DND-41 (cell line): ENCODE measurements at regions not wholly inside any gene's neighbourhood (a gene's known extent, or its start where the extent isn't known, plus 50 kb on each side); places are given as distances from the start of the nearest gene placed in this dataset.

Source experiments
- EZH2 ChIP-seq: IDR thresholded peaks from 3 replicates; pipeline ENCODE4 v1.6.1; 2012; ENCODE audit warnings: borderline replicate concordance, low read depth, mild to moderate bottlenecking, moderate library complexity, low read length, inconsistent platforms; ENCODE audit not compliant: severe bottlenecking
- TF ChIP-seq, protein P1 (sequence below): IDR thresholded peaks from 2 replicates; pipeline ENCODE4 v1.5.1; 2012; ENCODE audit warnings: borderline replicate concordance, low read length, moderate library complexity, mild to moderate bottlenecking; ENCODE audit not compliant: poor library complexity, severe bottlenecking; ENCODE audit errors: extremely low read depth

DNA sequence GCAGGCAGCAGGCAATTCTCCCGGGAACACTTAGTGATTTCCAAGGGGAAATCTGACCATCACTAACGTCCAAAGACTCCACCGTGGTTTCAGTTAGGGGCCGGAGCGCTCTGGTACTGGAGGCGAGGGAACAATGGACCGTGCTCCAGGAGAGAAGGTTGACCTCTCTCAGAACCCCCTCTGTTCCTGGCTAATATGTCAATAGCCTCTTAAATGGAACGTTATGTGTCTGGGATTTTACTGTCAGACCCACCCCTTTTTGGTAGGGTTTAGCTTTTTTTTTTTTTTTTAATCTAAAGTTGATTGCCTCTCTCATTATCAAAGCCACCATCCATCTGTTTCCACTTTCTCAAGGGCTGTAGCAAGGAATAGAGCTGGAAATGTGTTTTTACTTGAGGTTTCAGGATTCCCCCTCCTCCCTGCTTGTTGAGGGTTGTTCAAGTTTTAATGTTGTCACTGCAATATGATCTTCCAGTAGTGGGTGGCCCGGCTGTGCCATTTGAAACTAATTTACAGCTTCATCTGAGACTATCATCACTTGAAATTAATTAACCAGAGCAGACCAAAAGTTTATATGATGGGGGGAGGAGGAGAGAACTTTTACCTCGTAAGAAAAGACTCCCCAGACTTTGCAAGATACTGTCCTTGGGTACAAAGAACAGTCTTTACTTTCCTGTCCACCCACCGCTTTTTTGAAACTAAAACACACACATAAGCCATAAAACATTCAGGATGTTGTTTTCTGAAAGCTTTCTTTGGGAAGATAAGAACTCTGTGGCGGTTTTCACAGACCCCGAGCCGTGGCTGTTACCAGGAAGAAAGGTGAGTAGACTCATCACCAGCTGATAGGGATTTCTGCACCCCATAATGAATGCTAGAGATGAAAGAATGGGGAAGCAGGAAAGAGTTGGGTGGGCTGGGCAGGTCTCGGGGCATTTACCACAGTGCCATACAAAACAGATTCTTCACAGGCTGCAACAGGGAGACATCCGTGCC is 187.8 kb downstream of the UACA start:
- TF ChIP-seq, protein P1, sequence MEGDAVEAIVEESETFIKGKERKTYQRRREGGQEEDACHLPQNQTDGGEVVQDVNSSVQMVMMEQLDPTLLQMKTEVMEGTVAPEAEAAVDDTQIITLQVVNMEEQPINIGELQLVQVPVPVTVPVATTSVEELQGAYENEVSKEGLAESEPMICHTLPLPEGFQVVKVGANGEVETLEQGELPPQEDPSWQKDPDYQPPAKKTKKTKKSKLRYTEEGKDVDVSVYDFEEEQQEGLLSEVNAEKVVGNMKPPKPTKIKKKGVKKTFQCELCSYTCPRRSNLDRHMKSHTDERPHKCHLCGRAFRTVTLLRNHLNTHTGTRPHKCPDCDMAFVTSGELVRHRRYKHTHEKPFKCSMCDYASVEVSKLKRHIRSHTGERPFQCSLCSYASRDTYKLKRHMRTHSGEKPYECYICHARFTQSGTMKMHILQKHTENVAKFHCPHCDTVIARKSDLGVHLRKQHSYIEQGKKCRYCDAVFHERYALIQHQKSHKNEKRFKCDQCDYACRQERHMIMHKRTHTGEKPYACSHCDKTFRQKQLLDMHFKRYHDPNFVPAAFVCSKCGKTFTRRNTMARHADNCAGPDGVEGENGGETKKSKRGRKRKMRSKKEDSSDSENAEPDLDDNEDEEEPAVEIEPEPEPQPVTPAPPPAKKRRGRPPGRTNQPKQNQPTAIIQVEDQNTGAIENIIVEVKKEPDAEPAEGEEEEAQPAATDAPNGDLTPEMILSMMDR: no peak
- no peak for TF ChIP-seq EZH2
